Renal pelvis (tissue), 1 donor: ENCODE measurements at regions not wholly inside any gene's neighbourhood (a gene's known extent, or its start where the extent isn't known, plus 50 kb on each side); places are given as distances from the start of the nearest gene placed in this dataset.
"Not testable (repeated sequence)": the region's sequence is repeated elsewhere in the genome, so short reads cannot be mapped to it uniquely, and the experiment has no call there.

Experiments used
- DNase-seq: peaks from one replicate; pipeline ENCODE4 v3.0.0-alpha.2; 2013

GRCh38 chr14:40119321-40119720 lies 687.1 kb upstream of the FBXO33 start:
- DNase-seq: no peak

- no peak for DNase-seq
Observed at GRCh38 chr14:40115583-40115982, 683.4 kb upstream of the FBXO33 start.

GRCh38 chr14:40113671-40114070 lies 681.4 kb upstream of the FBXO33 start:
- DNase-seq: no peak

- no peak for DNase-seq
Observed at GRCh38 chr14:40100544-40101196, 668.4 kb upstream of the FBXO33 start.

- no peak for DNase-seq
Observed at GRCh38 chr14:40099316-40099715, 667.1 kb upstream of the FBXO33 start.

- DNase-seq: no peak
Observed at GRCh38 chr14:40098468-40098867, 666.2 kb upstream of the FBXO33 start.

- DNase-seq: no peak
Observed at GRCh38 chr14:40096968-40097367, 664.7 kb upstream of the FBXO33 start.

GRCh38 chr14:40093800-40094199 lies 661.6 kb upstream of the FBXO33 start:
- DNase-seq: no peak

GRCh38 chr14:40074169-40074568 lies 641.9 kb upstream of the FBXO33 start:
- no peak for DNase-seq

- DNase-seq: no peak
Observed at GRCh38 chr14:40072175-40072574, 639.9 kb upstream of the FBXO33 start.

GRCh38 chr14:40058901-40059897 lies 627.0 kb upstream of the FBXO33 start:
- DNase-seq: peak; percentile 10

- no peak for DNase-seq
Observed at GRCh38 chr14:40053416-40053815, 621.2 kb upstream of the FBXO33 start.

- no peak for DNase-seq
Observed at GRCh38 chr14:40028991-40029390, 596.8 kb upstream of the FBXO33 start.

- DNase-seq: no peak
Observed at GRCh38 chr14:40025101-40025500, 592.9 kb upstream of the FBXO33 start.

- no peak for DNase-seq
Observed at GRCh38 chr14:40010961-40011360, 578.7 kb upstream of the FBXO33 start.

- no peak for DNase-seq
Observed at GRCh38 chr14:40009771-40010170, 577.5 kb upstream of the FBXO33 start.

- not testable (repeated sequence) for DNase-seq
Observed at GRCh38 chr14:40008345-40008744, 576.1 kb upstream of the FBXO33 start.

- DNase-seq: no peak
Observed at GRCh38 chr14:40004871-40005500, 572.8 kb upstream of the FBXO33 start.

GRCh38 chr14:40003773-40004172 lies 571.5 kb upstream of the FBXO33 start:
- DNase-seq: no peak

- no peak for DNase-seq
Observed at GRCh38 chr14:39998854-39999253, 566.6 kb upstream of the FBXO33 start.

- DNase-seq: no peak
Observed at GRCh38 chr14:39998114-39998513, 565.9 kb upstream of the FBXO33 start.

- DNase-seq: peak; percentile 56
Observed at GRCh38 chr14:39991041-39991440, 558.8 kb upstream of the FBXO33 start.

- DNase-seq: peak; percentile 65
Observed at GRCh38 chr14:39988939-39989338, 556.7 kb upstream of the FBXO33 start.
